NT2/D1 (cell line): ENCODE measurements at regions not wholly inside any gene's neighbourhood (a gene's known extent, or its start where the extent isn't known, plus 50 kb on each side); places are given as distances from the start of the nearest gene placed in this dataset.

Experiments
- DNase-seq: peaks from one replicate; pipeline ENCODE4 v3.0.0-alpha.2; 2011; ENCODE audit warnings: low read depth, low spot score
- H3K27me3 ChIP-seq: 2 replicates; pipeline ENCODE4 v1.6.0; 2011; ENCODE audit warnings: mild to moderate bottlenecking; ENCODE audit not compliant: insufficient read length, insufficient read depth
- H3K36me3 ChIP-seq: 2 replicates; pipeline ENCODE4 v1.6.1; 2011; ENCODE audit warnings: mild to moderate bottlenecking, low read length, mixed read lengths; ENCODE audit not compliant: insufficient read depth, insufficient read length
- H3K4me1 ChIP-seq: 2 replicates; pipeline ENCODE4 v1.5.1; 2011; ENCODE audit not compliant: insufficient read depth, insufficient read length
- H3K4me3 ChIP-seq: 2 replicates; pipeline ENCODE4 v1.5.1; 2011; ENCODE audit warnings: low read depth; ENCODE audit not compliant: insufficient read length
- H3K9ac ChIP-seq: 2 replicates; pipeline ENCODE4 v1.6.0; 2011; ENCODE audit warnings: low read depth; ENCODE audit not compliant: insufficient read length
- H3K9me3 ChIP-seq: 2 replicates; pipeline ENCODE4 v1.5.1; 2011; ENCODE audit warnings: mild to moderate bottlenecking, low read length; ENCODE audit not compliant: insufficient read depth
- SUZ12 ChIP-seq: IDR thresholded peaks from 2 replicates; pipeline ENCODE4 v1.6.1; 2011; ENCODE audit not compliant: insufficient read length, insufficient read depth; ENCODE audit errors: extremely low read depth
- YY1 ChIP-seq: IDR thresholded peaks from 2 replicates; pipeline ENCODE4 v1.6.1; 2011; ENCODE audit not compliant: insufficient read length, insufficient read depth
- ZNF274 ChIP-seq: IDR thresholded peaks from 2 replicates; pipeline ENCODE4 v1.6.1; 2011; ENCODE audit warnings: mild to moderate bottlenecking, low read depth, low read length

DNA sequence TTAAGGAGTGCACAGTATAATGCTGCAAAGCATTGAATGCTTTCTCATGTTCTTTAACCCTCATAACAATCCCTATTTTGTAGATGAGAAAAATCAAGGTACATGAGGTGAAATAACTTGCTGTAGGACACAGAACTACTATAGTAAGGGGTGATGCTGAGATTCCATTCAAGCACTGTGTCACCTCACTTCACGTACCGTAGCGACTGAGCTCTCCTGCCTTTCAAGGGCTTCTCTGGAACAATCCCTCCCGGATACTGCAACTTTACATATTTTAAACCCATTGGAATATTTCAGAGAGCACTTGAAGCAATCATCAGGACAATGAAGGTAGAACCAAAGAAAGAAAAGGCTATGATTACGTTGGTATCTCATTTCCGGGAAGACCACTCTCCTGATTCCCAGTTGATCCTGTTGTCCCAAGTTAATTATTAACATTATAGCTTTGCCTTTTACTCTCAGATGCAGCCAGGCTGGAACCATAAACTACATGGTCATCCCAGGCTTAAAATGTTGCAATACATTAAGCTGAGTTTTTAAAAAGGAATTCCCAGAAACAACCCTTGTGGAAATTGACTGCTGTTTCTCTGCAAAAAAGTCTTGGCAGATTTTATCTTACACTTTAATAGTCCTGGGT, 252.2 kb upstream of the IGF1R start:
- H3K9ac ChIP-seq: no peak overlapping the region
- H3K36me3 ChIP-seq: no peaks in the 10 kb centered on the region
- no peaks in the 10 kb centered on the region for H3K9me3 ChIP-seq
- no peak for DNase-seq
- H3K27me3 ChIP-seq: no peaks in the 10 kb centered on the region
- H3K4me3 ChIP-seq: no peak overlapping the region
- TF ChIP-seq YY1 (no peak), SUZ12 (no peak), ZNF274 (no peak)
- no peaks in the 10 kb centered on the region for H3K4me1 ChIP-seq

DNA sequence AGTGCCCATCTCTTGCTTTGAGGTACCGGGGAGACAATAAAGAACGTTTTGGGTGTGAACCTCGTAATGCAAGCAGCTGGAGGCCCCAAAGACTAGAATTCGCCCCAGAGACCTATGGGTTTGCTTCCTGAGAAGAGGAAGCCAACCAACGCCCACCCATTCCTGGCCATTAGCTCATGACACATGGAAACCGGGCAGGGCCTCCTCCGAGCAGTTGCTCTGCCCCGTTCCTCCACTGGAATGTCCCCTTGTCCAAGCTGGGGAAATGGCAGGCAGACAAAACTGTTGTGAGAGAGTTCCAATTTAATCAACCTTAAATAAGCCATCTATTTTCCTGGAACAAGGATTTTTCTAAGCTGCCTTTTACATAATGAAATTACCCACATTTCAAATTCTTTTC, 250.9 kb upstream of the IGF1R start:
- no peak for TF ChIP-seq ZNF274
- no peak for TF ChIP-seq SUZ12
- no peak for TF ChIP-seq YY1
- Histone ChIP-seq H3K9ac (no peak overlapping the region), H3K9me3 (no peaks in the 10 kb centered on the region), H3K4me3 (no peak overlapping the region), H3K36me3 (no peaks in the 10 kb centered on the region), H3K4me1 (no peaks in the 10 kb centered on the region), H3K27me3 (no peaks in the 10 kb centered on the region)
- no peak for DNase-seq

DNA sequence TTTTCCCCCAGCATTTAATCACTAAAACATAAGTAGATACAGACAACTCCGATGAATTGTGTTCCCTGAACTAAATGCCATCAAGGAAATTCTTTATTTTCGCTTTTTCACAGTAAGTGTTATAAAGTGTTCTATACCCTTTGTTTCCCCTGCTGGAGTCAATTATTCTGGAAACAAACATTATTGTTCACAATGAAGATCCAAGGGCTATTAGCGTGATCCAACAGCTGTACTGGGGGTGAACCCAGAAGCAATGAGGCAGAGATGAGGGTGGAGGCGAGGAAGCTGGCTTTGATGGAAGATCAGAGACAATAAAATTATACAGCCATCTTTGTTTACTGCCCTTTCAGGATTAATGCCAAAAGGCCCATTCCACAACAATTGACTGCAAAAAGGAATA, 250.3 kb upstream of the IGF1R start:
- DNase-seq: no peak
- no peak for TF ChIP-seq YY1
- no peak for TF ChIP-seq ZNF274
- TF ChIP-seq SUZ12: no peak
- no peaks in the 10 kb centered on the region for H3K27me3 ChIP-seq

DNA sequence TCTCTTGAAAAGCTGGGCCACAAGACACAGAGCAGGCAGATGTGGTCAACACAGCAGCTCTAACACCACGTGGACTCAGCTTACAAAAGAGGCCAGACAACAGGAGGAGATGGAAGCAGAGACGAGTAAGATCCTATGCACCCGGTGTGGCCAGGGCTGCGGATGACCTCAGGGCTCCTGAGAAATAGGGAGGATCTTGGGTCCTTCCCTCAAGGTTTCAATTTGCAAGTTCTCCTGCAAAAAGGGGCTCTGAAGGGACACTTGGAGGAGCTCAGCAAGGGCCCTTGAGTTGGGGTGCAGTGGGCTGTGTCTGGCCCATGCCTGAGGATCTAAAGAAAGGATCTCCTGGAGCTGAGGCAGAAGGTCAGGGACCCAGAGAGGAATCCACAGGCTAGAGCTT, 249.5 kb upstream of the IGF1R start:
- TF ChIP-seq YY1 (no peak), ZNF274 (no peak), SUZ12 (no peak)
- DNase-seq: no peak
- Histone ChIP-seq H3K9me3 (no peaks in the 10 kb centered on the region), H3K4me3 (no peak overlapping the region), H3K36me3 (no peaks in the 10 kb centered on the region), H3K9ac (no peak overlapping the region), H3K4me1 (no peaks in the 10 kb centered on the region), H3K27me3 (no peaks in the 10 kb centered on the region)

More for the DNA sequence above, 250.3 kb upstream of the IGF1R start:
- Histone ChIP-seq H3K4me1 (no peaks in the 10 kb centered on the region), H3K9ac (no peak overlapping the region), H3K36me3 (no peaks in the 10 kb centered on the region), H3K4me3 (no peak overlapping the region), H3K9me3 (no peaks in the 10 kb centered on the region)

DNA sequence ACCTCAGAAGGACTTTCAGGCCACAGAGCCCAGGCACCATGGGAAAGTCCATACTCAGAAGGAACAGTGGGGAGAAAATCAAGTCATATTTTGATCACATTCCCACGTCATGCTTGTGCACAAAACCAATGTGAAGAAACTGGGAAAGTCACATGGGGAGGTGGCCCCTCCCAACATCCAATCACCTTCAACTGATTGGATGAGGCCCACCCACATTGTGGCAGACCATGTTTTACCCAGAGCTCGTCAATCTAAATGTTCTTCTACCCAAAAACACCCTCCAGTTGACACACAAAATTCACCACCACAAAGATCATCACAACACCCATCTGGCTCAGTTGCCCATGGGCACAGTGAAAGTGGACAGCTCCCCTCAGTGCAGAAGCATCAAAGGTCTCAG, 248.2 kb upstream of the IGF1R start:
- H3K9me3 ChIP-seq: no peaks in the 10 kb centered on the region
- H3K27me3 ChIP-seq: no peaks in the 10 kb centered on the region
- H3K9ac ChIP-seq: no peak overlapping the region
- no peaks in the 10 kb centered on the region for H3K4me1 ChIP-seq
- H3K4me3 ChIP-seq: no peak overlapping the region
- TF ChIP-seq SUZ12: no peak
- TF ChIP-seq YY1: no peak
- TF ChIP-seq ZNF274: no peak
- no peaks in the 10 kb centered on the region for H3K36me3 ChIP-seq
- DNase-seq: no peak

DNA sequence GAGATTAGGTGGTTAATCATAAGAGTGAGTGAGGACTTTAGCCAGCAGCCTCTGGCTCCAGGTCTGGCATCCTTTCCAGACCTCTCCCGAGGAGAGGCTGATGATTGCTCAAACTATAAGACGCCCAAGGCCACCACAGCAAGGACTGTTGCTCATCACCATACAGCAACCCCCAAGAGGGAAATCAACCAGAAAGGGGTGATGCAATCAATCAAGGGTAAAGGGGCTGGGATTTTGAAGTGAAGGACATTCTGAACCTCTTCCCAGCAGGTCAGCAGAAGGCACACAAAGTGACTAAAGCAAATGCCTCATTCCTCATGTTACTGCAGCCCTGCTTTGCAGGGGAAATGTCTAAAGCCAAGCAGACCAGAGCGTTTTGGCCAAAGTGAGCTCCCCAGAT, 247.3 kb upstream of the IGF1R start:
- no peaks in the 10 kb centered on the region for H3K27me3 ChIP-seq
- no peaks in the 10 kb centered on the region for H3K4me1 ChIP-seq
- DNase-seq: no peak
- H3K4me3 ChIP-seq: no peak overlapping the region
- no peak overlapping the region for H3K9ac ChIP-seq
- H3K36me3 ChIP-seq: no peaks in the 10 kb centered on the region
- TF ChIP-seq SUZ12: no peak
- TF ChIP-seq ZNF274: no peak
- no peak for TF ChIP-seq YY1
- no peaks in the 10 kb centered on the region for H3K9me3 ChIP-seq

DNA sequence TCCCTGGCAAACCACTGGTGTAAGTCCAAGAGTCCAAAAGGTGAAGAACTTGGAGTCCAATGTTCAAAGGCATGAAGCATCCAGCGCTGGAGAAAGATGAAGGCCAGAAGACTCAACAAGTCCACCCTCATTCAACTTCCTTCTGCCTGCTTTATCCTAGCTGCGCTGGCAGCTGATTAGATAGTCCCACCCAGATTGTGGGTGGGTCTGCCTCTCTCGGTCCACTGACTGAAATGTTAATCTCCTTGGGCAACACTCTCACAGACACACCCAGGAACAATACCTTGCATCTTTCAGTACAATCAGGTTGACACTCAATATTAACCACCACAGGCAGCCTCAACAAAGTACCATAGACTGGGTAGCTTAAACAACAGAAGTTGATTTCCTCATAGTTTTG, 245.9 kb upstream of the IGF1R start:
- no peaks in the 10 kb centered on the region for H3K4me1 ChIP-seq
- no peak for DNase-seq
- H3K4me3 ChIP-seq: no peak overlapping the region
- no peaks in the 10 kb centered on the region for H3K27me3 ChIP-seq
- no peaks in the 10 kb centered on the region for H3K36me3 ChIP-seq
- H3K9ac ChIP-seq: no peak overlapping the region
- no peaks in the 10 kb centered on the region for H3K9me3 ChIP-seq
- TF ChIP-seq SUZ12 (no peak), ZNF274 (no peak), YY1 (no peak)

DNA sequence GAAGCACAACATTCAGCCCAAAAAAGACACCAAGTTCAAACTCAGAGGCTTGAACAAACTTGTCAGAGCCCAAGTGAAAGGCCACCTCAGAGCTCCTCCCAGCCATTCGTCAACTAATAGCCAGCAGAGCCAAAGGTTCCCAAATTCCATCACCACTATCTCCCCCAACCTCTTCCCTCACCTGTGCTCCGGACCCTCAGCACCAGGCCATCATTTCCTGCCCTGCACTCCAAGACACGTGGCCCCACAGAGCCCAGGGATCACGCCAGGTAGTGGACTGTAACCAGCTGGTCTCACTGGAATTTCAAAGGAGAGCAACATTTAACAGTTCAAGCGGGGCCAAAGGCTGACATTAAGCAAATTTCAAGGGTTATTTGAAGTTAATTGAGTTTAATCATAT, 245.2 kb upstream of the IGF1R start:
- Histone ChIP-seq H3K4me1 (no peaks in the 10 kb centered on the region), H3K9me3 (no peaks in the 10 kb centered on the region), H3K27me3 (no peaks in the 10 kb centered on the region), H3K36me3 (no peaks in the 10 kb centered on the region), H3K4me3 (no peak overlapping the region), H3K9ac (no peak overlapping the region)
- no peak for DNase-seq
- TF ChIP-seq ZNF274: no peak
- TF ChIP-seq YY1: no peak
- TF ChIP-seq SUZ12: no peak
